ENCODE measurements at regions not wholly inside any gene's neighbourhood (a gene's known extent, or its start where the extent isn't known, plus 50 kb on each side); places are given as distances from the start of the nearest gene placed in this dataset.

DNA sequence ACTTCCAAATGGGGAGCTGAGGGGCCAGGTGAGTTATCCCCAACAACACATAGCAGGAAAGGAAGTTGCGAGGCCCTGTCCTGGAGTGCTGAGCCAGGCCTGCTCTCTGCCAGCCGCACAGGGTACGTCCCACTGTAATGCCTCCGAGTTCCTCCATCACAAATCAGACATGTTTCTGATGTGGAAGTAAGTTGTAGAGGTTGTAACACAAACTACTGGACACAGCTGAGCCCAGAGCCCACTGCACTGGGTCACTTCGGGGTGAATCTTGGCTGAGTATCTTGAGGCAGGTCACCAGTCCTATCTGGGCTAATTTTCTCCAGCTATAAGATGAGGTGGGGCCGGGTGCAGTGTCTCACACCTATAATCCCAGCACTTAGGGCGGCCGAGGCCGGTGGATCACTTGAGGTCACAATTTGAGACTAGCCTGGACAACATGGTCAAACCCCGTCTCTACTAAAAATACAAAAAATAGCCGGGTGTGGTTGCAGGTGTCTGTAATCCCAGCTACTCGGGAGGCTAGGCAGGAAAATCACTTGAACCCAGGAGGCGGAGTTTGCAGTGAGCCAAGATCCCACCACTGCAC, 100.8 kb upstream of the CDH5 start:
- no peak for DNase-seq (ENCODE audit: low read depth)

DNA sequence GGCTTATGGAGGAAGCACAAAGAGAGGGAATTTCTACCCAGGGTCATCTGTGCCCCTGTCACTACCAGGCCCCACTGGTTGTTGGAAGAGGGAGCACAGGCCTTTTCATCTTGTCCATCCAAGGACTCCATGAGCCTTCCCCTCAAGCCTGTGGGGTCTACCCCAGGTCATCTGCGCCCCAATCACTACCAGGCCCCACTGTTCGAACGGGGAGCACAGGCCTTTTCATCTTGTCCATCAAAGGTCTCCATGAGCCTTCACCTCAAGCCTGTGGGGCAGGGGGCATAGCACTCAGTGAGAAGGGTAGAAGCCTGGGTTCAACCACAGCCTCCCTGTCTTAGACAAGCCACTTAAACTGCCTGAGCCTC, 101.5 kb upstream of the CDH5 start:
- no peak for DNase-seq (ENCODE audit: low read depth)

DNA sequence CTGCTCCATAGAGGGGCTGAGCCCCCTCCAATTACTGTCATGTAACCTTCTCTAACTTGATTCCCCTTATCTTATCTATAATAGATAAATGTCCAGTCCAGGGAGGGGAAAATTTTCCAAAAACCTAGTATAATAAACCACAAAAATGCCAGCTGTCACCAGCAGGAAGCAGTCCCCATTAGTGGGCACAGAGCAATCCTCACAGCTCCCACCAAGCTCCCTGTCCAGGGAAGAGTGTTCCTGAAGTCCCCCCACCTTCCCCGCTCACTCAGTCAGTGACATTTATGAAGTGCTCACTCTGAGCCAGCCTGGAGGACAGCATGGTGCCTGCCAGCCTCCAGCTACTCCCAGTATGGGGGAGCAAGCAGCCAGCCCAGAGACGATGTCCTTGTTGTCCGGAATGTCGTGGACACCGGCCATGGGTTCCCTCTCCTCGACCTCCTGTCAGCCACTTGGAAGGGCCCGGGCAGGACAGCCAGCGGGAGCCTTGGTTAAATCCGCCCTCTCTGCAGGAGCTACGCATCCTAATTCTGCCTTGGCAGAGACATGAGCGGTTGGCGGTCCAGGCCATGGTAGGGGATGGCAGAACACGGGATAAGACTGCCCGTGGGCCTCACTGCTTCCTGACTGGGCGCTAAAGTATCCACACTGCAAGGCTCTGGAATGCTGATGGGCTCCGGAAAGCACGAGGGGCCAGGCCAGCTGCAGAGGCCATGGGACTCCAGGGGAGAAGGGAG, 102.0 kb upstream of the CDH5 start:
- no peak for DNase-seq (ENCODE audit: low read depth)

DNA sequence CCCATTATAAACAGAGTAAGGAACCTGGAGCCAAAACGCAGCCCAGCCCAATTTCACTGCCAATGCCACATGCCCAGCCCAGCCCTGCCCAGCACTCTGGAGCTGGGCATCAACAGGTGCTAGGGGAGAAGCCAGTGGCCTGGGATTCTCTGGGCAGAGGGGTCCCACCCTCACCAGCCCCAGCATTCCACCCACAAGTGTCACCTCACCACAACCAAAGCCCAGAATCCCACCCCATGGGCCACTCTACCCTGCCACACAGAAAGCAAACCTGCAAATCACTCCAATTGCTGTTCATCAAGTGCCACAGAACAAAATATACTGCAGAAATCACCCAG, 102.5 kb upstream of the CDH5 start:
- no peak for DNase-seq (ENCODE audit: low read depth)

DNA sequence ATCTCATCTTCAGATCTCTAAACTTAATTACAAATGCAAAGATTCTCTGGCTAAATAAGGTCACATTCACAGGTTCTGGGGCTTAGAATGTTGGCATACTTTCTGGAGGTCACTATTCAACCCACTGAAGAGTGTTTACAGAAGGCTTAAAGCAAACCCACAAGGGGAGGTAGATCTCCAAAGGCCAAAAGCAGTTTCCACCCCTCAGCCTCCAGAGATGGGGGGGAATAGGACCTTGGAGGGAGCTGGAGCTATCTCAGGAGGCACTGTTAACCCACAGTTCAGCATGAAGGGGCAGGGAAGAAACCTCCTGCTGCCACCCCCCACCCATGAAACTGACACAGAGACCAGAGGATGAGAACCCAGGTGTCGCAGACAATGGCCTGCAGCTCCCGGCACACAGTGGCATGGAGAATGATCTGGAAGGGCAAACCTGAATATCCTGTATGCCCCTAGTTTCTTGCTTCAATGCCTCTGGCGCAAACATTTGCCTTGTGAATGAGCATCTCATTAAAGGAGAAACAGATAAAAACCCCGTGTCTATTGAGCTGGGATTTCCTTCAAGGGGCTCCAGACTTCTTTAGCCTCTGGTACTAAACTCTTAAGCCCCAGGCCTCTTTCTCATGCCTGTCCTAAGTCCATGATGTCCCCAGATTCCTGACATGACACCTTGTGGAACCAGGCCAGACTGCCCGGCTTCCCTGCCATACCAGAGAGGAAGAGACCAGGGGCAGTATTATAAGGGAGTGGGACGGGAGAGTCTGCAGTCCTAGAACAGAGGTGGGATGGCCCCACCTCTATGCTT, 103.1 kb upstream of the CDH5 start:
- DNase-seq (ENCODE audit: low read depth) = no peak

DNA sequence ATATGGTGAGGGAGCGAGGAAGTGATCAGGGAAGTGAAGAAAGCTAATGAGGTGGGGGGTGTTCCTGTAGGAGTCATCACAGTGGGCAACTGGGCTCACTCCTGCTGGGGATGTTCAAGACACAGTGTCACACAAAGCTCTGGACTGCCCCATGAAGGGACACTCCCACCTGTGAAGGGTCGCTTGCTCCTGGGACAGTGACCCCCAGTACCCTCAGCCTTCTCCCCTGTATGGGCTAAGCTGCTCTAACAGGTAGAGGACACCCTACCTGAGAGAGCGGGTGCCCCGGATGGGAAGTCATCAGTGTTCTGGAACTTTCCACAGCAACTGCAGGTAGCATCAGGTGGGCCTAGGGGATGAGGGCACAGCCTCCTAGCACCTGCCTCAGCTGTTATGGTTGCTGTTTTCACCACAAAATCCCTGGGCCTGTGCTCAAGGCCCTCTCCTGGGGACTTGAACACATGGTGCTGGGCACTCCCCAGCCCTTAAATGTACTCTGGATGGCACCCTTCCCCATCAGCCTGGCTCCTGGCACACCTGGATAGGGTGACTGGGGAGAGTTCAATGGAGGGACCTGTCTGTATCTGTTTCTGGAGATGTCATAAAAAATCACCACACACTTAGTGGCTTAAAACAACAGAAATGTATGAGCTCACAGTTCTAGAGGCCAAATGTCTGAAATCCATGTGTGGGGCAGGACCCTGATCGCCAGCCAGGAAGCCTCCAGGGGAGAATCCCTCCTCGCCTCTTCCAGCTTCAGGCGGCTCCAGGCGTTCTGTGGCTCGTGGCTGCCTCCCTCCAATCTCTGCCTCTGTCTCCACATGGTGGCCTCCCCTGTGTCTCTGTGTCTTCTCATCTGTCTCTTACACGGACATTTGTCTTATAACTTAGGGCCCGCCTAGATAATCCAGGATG, 104.0 kb upstream of the CDH5 start:
- DNase-seq (ENCODE audit: low read depth) = peak; percentile 36

DNA sequence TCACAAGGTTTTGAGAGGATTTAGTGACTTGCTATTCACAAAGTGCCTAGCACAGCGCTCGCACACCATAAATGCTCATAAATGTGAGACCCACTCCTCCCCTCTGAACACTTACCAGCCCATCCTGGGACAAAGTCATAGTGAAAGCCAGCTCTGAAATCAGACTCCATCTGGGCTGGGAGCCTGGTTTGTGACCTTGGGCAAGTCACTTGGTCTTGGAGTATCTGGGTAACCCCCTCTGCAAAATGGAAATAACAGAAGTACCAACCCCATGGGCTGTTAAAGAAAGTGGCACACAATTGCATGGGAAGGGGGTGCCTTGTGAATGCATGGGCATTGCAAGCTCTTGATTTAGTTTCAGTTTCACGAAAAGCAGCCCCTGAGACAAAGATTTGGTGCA, 104.7 kb upstream of the CDH5 start:
- no peak for DNase-seq (ENCODE audit: low read depth)

DNA sequence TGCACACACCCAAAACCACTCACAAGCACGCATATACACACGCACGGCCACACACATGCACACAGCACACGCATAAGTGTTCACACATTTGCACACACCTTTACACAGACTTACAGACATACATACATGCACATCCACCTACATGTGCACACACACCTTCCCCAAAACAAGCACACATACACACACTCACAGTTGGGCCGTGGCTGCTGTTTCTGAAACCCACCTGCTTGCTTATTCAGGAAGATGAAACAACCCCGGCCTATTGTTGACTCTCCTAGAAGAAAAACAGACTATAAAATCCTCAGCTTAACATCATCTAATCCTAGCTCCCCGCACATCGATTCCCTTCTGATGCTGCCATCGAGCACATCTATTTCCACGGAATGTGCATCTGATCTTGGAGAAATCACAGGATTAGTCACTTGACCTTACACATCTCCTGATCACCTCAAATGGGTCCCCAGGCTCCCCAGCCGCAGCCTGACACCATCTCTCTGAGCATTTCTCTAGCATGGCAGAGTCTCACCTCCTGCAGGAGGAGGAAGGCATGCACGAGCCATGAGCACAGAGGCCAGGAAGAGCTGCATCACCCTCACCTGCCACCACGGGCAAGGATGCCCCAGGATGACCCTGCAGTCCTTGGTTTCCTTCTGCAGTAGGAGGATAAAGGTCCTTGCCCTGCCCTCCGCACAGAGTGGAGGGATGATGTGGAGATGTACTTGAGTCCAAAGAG, 105.8 kb upstream of the CDH5 start:
- DNase-seq (ENCODE audit: low read depth) = no peak

DNA sequence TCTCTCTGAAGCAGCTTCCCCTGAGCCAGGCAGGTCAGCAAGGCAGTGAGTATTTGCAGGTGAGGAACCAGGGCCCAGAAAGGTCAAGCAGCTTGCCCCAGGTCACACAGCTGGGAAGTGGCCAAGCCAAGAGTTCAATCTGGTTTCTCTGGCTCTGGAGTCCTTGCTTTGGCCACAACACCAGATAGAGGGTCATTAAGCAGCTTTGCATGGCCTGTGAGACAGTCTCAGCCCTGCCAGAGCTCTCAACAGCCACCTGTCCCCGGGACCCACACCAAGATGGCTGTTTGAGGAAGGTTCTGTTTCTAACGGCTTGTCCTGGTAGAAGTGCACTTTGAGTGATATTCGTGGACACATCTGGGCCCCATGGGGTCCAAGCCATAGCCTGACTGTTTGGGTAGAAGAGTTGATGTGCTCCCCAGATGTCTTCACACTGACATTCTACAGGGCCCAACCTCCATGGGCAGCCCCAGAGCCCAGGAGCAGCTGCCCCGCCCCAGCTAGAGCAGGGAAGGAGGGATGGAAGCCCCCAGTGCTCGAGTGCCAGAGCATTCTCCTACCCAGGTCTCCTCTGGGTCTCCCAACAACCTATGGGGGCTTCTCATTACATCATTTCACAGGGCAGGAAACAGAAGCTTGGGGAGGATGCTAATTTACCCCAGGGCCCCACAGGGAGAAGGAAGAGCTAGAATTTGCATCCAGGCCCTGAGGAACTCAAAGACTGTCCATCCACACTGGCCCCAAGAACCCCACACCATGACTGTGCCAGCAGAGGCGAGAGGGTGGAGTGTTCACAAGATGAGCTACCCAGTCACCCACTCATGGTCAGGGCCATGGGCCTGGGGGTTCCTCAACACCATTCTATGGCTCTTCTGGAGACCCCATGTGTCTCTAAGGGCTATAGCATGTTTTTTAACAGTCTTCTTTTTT, 107.3 kb upstream of the CDH5 start:
- DNase-seq (ENCODE audit: low read depth) = no peak

DNA sequence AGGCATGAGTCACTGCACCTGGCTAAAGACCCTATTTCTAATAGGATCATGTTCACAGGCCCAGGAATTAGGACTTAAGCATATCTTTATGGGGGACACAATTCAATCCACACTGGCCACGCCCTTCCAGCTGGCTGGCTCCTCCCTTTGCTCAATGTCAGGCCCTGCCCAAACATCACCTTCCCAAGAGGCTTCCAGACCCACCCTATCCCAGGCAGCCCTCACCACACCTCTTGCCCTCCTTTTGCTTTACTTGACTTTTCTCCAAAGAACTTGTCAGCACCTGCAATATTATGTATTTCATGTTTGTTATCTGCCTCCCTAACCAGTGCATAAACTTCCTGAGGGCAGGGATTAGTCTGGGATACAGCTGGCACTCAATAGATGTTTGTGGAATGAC, 109.6 kb upstream of the CDH5 start:
- DNase-seq (ENCODE audit: low read depth) = no peak

DNA sequence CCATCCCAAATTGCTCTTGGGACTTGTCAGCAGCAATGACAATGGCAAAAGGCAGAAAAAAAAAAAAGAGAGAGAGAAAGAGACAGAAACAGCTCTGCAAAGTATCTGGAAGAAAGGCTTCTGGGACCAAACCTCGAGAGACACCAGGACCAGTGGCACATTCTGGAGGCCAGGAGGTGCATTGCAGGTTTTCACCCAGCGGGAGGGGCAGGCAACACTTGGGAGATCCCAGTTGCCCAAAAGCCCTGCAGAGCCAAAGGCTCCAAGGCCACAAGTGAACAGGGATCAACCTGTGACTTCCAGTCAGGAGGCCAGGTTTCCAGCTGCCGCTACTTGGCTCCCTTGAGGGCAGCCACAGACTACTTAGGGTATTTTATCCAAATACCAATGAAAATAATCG, 110.8 kb upstream of the CDH5 start:
- DNase-seq (ENCODE audit: low read depth) = no peak

DNA sequence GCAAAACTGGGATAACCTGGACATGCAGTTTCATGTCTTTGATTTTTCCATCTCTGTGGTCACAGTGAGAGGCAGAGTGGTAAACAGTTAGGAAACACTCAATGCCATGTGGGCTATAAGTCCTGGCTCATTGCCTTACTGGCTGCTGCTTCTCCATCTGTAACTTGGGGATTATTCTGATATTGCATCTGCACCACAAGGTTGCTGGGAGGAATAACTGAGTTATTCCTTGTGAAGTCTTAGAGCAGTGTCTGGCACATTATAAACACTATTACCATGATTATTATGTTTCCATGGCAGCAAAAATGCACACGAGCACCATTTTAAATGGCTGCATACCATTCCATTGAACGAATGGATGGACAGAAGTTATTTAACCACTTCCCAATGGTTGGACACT, 111.7 kb upstream of the CDH5 start:
- no peak for DNase-seq (ENCODE audit: low read depth)

DNA sequence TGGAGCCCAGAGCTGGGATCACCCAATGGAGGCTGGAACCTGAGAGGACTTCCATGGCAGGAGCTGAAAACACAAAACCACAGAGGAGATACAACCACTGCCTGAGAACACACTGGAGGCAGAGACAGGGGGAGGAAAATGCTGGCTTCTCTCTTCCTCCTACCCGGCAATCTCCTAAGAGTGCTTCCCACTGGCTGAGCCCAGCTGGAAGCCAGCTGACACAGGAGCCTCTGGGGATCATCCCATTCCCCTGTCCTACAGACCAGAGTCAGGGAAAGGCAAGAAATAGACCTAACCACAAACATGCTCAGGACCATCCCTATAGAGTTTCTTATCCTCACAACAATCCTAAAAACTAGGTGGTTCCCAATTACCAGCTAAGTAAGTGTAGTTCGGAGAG, 112.4 kb upstream of the CDH5 start:
- no peak for DNase-seq (ENCODE audit: low read depth)

DNA sequence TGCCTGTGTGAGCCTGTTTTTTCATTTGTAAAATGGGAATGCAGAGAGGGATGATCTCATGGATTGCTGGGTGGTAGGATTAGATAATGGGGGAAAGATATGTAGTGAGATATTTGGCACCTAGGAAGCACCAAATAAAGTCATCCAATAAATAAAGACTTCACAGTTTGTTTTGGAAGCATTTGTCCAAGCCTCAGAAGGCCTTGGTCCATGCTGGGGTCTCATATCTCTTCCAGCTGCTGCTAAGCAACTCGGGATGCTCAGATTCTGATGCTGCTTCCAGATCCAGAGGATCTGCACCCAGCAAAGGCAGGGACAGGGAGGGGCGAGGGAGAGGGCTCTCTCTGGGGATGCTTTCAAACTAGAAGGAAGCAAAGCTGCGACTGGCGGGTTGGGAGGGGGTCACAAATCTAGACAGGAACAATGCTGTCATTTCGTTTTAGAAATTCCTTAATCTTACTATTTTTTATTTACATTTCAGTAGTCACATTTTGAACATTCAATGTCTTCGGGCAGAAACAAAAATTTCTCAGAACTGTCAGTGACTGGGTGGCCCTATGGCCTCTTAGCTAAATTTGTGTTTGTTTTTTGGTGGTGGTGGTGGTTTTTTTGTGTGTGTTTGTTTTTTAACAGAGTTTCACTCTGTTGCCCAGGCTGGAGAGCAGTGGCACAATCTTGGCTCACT, 114.9 kb upstream of the CDH5 start:
- no peak for DNase-seq (ENCODE audit: low read depth)

DNA sequence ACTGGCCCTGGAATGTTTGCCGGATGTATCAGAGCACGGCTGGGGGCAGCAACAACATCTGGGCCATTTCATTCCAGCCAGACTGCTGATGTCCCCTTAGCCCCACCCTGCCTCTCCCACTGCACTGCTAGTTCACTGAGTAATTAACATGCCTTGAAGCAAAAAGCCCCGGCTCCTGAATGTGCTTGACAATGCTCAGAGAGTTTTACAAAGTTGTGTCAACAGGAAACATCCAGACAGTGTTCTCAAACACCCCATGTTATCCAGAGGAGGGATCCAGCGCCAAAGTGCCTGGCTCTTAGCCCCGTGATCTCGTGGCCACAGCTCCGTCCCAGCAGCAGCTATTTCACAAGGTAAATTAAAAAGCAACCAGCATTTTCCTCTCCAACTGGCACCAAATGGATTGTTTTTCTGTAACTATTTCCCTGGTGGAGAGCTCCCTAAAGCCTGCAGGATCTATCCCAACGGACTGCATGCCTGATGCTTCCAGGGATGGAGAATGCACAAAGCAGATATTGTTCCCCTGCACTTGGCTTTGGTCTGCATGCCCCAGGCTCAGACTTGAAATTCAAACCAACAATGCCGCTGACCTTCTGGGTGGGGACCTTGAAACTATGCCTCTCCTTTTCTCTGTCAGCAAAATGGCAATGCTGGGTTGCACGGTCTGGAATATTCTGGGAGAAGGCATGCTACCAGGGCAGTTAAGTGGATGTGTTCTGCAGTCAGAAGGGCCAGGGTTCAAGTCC, 115.6 kb upstream of the CDH5 start:
- DNase-seq (ENCODE audit: low read depth) = peak; percentile 49

DNA sequence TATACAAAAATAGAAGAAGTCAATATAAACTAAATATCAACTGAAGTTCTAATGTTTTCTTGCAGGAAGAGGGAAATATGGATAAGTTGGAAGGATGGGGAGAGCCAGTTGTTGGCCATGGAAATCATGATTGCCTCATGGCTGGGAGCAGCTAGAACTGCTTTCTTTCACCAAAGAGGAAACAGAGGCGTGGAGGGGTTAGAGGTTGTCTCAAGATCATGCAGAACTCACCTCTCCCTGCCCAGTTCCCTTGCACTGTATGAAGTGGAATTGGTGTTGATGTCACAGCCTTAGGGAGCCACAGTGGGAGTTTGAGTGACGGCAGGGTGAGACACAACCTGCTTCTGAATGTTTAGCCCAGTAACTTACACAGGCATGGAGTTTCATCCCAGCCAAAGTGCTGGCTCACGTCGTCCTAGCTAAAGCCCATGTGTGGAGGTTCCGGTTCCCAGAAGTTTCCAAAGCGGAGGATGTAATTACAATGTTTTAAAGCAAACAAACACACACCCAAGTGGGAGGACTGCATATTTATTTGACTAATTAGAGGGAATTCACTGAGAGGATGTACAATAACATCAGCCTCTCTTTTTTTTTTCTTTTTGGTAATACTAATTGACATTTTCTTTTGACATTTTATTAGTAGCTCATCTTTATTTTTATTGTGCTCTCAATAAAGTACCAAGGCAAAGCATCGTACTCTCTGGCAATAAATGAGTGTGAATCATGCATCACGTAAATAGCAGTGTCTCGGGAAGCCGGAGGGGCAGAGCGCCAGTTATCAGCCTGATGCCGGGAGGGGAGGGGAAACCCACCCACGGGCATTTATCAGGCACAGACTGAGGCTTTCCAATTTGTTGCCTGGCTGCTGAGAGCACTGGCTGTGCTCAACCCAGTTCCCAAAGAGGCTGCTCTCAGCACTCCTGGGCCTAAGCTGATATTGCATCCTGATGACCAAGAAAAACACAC, 118.7 kb upstream of the CDH5 start:
- peak; percentile 50 for DNase-seq (ENCODE audit: low read depth)

DNA sequence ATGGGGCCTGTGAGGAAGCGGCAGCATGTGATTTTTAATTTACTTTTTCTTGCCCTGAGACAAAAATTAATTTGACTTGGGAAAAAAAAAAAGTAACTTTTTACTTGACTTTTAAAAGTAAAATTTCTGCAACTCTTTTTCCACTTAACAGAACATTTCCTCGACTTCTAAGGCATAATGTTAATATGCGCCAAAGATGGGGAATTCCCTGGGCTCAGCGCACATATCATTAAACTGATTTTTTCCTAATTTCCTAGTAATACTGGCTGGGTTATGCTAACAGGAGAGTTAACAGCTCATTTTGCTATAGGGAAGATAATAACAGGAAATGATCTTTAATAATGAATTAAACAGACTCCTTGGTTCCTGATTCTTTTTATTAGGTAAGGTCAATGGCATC, 120.6 kb upstream of the CDH5 start:
- no peak for DNase-seq (ENCODE audit: low read depth)

DNA sequence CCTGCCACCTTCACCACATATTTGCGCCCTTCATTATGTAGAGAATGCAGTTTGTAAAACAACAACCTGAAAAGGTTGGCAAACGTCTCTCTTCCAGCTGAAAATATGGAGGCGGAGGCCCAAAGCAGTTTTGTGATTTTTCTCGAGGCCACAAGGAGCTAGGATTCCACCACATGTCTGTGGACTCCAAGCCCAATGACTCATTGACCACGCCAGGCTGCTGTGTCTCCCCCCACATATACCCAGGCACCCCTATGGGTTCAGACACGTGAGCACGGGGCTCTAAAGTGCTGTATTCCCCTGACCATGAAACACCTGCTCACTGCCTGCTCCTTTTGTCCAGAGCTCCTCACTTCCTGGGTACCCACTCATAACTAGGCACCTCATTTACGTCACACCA, 121.4 kb upstream of the CDH5 start:
- DNase-seq (ENCODE audit: low read depth) = no peak
